SK-MEL-5 (cell line): ENCODE measurements at regions not wholly inside any gene's neighbourhood (a gene's known extent, or its start where the extent isn't known, plus 50 kb on each side); places are given as distances from the start of the nearest gene placed in this dataset.
"Not testable (repeated sequence)": the region's sequence is repeated elsewhere in the genome, so short reads cannot be mapped to it uniquely, and the experiment has no call there.

Source experiments
- DNase-seq: peaks from one replicate; pipeline ENCODE4 v3.0.0-alpha.2; 2016; ENCODE audit warnings: low read depth, low spot score
- in situ Hi-C: cut with HindIII; loops from 2 replicates; pipeline ENCODE4 v1.10.0; 2016; ENCODE audit warnings: low sequenced_read_pairs, high pct_unique_total_duplicates, low pct_unique_long_range_greater_than_20kb

- in situ Hi-C loops: no loop called here
- DNase-seq: no peak
Measured at GRCh38 chr12:91513313-91513712, 330.7 kb upstream of the DCN start.

- DNase-seq: peak; percentile 36
- in situ Hi-C loops: no loop called here
Measured at GRCh38 chr12:91511795-91512420, 329.3 kb upstream of the DCN start.

GRCh38 chr12:91507754-91508153 is 325.1 kb upstream of the DCN start:
- in situ Hi-C loops: no loop called here
- no peak for DNase-seq

- in situ Hi-C loops: no loop called here
- no peak for DNase-seq
Measured at GRCh38 chr12:91506452-91506851, 323.8 kb upstream of the DCN start.

- DNase-seq: no peak
- in situ Hi-C loops: no loop called here
Measured at GRCh38 chr12:91505006-91505405, 322.4 kb upstream of the DCN start.

GRCh38 chr12:91502208-91502607 is 319.6 kb upstream of the DCN start:
- in situ Hi-C loops: no loop called here
- DNase-seq: no peak

GRCh38 chr12:91496337-91496736 is 313.7 kb upstream of the DCN start:
- in situ Hi-C loops: no loop called here
- DNase-seq: no peak

GRCh38 chr12:91493308-91493707 is 310.7 kb upstream of the DCN start:
- in situ Hi-C loops: no loop called here
- DNase-seq: no peak

GRCh38 chr12:91492648-91493047 is 310.0 kb upstream of the DCN start:
- in situ Hi-C loops: no loop called here
- DNase-seq: no peak

GRCh38 chr12:91490667-91491311 is 308.2 kb upstream of the DCN start:
- no peak for DNase-seq
- in situ Hi-C loops: no loop called here

- in situ Hi-C loops: no loop called here
- DNase-seq: no peak
Measured at GRCh38 chr12:91483471-91483985, 300.9 kb upstream of the DCN start.

GRCh38 chr12:91482231-91482630 is 299.6 kb upstream of the DCN start:
- in situ Hi-C loops: no loop called here
- DNase-seq: no peak

- in situ Hi-C loops: no loop called here
Measured at GRCh38 chr12:91478500-91478899, 295.9 kb upstream of the DCN start.

GRCh38 chr12:91467686-91468085 is 285.1 kb upstream of the DCN start:
- DNase-seq: no peak
- in situ Hi-C loops: no loop called here

More at GRCh38 chr12:91478500-91478899, 295.9 kb upstream of the DCN start:
- DNase-seq: no peak

- no peak for DNase-seq
- in situ Hi-C loops: no loop called here
Measured at GRCh38 chr12:91461061-91461460, 278.4 kb upstream of the DCN start.

- in situ Hi-C loops: no loop called here
- DNase-seq: no peak
Measured at GRCh38 chr12:91460469-91460868, 277.9 kb upstream of the DCN start.

GRCh38 chr12:91455321-91455720 is 272.7 kb upstream of the DCN start:
- in situ Hi-C loops: no loop called here
- no peak for DNase-seq

- DNase-seq: no peak
- in situ Hi-C loops: no loop called here
Measured at GRCh38 chr12:91454179-91454578, 271.6 kb upstream of the DCN start.

- in situ Hi-C loops: not testable (repeated sequence)
Measured at GRCh38 chr12:91452464-91452863, 269.8 kb upstream of the DCN start.

More at GRCh38 chr12:91452464-91452863, 269.8 kb upstream of the DCN start:
- not testable (repeated sequence) for DNase-seq
